ENCODE measurements at regions not wholly inside any gene's neighbourhood (a gene's known extent, or its start where the extent isn't known, plus 50 kb on each side); places are given as distances from the start of the nearest gene placed in this dataset.

DNA sequence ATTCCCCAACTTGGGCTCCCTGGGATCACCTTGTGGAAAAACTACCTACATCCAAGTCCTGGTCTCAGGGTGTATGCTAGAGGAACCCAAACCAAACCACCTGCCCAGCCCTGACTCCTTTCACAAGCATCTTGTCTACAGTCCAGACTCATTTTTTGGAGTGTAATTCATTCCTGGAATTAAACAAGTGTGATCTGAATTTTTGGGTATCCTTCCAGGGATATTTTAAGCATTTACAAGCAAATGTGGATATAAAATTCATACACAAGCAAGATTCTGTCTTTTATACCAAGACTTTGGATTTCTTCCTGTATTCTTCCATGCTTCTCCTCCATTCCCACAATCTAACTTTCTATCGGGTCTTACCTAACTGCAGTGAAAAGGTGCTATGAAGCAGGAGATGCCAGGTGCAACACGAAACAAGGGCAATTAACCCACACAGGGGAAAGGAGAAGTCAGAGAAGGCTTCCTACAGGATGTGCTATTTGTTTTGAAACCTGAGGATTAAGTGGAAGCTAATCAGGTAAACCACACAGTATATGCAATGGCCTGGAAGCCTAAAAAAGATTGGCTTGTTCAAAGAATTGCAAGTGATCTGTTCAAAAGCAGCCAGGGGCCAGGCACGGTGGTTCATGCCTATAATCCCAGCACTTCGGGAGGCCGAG, 417.2 kb upstream of the C16orf82 start:
- DNase-seq (ENCODE audit: low read depth in 3 of 3): no peak

DNA sequence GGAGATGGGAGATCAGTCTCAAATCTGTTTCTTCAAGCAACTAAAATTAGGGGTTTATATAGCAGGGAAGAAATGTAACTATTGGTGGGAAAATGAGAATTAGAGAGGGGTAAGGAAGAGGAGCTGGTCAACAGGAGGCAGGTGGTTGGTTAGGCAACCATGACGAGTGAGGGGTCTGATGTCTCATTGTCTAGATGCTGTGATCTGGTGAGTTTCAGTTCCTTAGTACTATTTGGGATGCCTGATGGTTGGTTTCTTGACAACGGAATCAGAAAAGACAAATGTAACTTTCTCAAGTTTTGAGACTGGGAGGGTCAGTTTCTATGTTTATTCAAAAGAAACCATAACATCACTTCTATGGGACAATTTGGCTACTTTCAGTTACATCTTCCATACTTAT, 415.3 kb upstream of the C16orf82 start:
- DNase-seq (ENCODE audit: low read depth in 3 of 3): no peak

DNA sequence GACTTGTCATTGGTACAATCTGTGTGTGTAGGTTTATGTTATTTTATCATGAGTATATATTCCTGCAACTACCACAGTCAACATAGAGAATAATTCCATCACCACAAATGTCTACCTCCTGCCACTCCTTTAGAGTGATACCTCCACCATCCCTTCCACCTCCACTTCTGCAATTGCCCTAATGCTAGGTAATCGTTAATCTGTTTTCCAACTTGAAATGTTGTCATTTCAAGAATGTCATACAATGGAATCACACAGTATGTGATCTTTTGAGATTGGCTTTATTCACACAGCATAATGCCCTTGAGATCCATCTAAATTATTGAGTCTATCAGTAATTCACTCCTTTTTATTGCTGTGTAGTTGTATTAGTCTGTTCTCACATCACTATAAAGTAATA, 414.8 kb upstream of the C16orf82 start:
- DNase-seq (ENCODE audit: low read depth in 3 of 3): no peak

DNA sequence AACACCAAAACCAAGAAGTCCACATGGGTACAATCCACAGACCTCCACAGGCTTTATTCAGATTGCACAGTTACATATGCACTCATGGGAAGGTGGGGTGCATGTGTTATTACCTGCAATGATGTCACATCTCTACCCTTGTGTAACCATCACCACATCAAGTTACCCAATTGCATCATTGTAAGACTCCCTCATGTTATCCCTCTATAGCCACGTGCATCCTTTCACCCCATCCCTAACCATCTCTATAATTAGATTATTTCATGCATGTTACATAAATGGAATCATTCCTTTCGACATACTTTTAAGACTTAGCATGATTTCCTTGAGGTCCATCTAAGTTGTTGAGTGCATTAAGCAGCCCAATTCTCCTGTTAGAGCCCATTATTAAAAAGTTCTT, 408.2 kb upstream of the C16orf82 start:
- no peak for DNase-seq (ENCODE audit: low read depth in 3 of 3)

DNA sequence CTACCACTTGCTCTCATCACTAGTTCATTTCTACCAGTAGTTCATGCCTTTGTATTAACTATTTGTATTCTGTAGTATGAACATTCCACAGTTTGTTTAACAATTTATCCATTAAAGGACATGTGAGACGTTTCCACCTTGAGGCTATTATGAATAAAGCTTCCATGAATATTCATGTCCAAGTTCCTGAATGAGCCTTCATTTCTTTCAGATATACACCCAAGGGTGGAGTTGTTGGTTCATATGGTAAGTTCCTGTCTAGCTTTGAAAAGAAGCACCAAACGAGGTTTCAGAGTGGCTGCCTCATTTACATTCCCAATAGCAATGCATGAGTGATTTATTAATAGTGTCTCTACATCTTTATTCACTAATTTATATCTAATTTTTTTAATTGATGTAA, 407.8 kb upstream of the C16orf82 start:
- no peak for DNase-seq (ENCODE audit: low read depth in 3 of 3)

DNA sequence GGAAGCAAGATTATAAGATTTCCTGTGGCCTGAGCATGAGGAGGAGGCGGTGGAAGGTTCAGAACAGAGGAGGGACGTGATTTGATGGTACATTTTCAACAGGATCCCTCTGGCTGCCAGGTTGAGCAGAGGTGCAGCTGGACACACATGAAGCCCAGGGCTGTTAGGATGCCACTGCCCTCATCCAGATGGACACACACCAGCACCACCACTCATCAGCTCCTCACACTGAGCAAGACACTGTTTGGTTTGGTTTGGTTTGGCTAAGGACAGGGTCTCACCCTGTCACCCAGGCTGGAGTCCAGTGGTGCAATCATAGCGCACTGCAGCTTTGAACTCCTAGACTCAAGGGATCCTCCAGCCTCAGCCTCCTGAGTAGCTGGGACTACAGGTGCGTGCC, 402.6 kb upstream of the C16orf82 start:
- no peak for DNase-seq (ENCODE audit: low read depth in 3 of 3)

DNA sequence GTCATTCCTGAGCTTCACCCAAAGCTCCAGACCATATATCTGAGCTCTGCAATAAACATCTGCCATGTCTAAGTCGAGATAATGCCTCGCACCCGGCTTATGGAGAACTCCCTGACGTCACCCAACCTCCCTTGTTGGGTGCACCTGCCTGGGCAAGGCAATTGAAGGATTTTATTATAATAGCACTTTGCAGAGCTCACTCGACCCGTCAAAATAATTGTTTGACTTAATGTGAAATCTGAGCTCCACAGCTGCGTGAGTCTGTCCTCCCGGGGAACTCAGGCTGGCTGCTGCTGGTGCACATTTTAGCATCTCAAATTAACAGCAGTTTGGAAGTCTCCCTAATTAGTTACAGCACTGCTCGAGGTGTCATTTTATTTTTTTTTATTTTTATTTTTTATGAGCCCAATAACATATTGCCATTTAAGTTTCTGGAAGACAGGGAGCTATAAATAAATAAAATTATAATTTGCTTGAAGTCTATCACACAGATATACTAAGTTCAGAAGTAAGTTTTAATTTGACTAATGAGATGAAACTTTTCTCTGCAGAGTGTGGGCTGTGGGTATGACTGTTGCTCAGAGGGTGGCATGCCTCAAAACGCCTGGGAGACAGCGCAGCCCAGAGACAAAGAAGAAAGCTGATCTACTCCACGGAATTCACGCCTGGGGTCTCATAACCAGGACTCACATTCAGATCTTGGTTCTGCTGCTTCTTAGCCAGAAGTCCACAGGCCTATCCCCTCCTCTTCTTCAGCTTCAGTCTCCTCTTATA, 401.4 kb upstream of the C16orf82 start:
- no peak for DNase-seq (ENCODE audit: low read depth in 3 of 3)

DNA sequence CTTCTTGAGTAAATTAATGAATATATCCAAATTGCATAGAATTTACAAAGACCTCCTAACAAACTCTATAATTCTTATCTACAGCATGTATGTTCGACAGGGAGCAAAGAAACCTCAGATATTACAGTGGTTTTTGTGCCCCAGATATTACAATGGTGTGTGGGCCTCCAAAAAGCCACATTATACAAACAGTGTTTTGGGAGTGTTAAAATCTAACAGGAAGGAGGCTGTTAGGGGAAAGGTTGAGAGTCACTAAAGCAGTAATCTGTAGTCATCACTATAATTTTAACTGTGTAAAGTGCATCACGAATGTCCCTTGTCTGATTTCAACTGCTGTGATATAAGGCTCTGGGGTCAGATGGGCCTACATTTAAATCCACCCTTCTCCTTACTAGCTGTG, 400.2 kb upstream of the C16orf82 start:
- no peak for DNase-seq (ENCODE audit: low read depth in 3 of 3)

DNA sequence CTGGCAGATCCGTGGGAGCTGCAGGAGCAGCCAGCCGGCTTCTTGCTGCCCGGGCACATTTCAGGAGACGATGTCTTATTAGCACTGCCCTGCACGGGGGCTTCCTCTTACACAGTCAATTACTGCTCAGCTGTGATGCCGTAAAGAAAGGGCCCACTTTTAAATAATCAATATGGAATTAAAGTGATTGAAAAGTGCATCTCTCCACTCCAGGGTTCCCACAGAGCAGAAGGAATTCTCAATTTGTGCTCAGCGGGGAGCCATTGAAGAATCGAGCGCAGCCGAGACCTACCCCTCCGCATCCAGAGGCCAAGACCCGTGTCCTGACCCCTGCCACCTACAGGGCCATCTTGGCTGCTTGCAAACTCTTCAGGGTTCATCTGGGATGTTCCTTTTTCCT, 399.4 kb upstream of the C16orf82 start:
- no peak for DNase-seq (ENCODE audit: low read depth in 3 of 3)

DNA sequence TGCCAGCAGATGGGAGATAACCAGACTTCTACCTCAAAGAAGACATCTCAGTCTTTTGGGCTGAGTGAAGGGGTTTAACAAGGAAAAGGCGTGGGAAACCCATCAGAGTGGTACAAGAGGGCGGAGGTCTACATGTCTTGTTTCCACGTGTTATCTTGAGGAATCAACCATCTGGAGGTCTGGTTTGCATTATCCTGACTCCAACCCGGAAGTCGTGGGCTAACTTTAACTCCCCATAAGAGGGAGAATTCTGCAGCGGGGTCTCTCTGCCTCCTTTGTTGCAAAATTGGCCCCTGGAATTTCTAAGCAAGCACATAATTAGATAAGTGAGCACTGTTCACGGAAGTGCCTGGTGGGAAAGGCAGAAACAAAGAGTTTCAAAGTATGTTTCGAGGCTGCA, 398.7 kb upstream of the C16orf82 start:
- DNase-seq (ENCODE audit: low read depth in 3 of 3): no peak

DNA sequence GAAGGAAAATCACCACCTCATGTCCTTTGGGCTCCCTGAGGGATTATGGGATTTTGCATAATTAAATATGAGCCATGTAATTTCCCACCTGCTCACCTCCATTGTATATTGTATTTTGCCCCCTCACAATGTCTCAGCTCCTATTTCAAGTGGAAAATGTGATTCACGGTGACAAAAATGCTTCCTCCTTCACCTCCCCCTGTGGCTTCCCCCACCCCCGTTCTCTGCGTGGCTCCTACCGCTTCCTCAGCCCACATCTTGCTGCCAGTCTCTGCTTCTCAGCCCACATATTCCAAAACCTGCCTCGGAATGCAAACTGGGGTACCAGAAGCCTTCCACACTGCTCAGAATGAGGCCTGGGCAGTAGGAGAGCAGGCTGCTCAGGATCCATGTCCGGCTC, 394.5 kb upstream of the C16orf82 start:
- peak; percentile 2 to 36 (median 17) for DNase-seq (ENCODE audit: low read depth in 3 of 3)

DNA sequence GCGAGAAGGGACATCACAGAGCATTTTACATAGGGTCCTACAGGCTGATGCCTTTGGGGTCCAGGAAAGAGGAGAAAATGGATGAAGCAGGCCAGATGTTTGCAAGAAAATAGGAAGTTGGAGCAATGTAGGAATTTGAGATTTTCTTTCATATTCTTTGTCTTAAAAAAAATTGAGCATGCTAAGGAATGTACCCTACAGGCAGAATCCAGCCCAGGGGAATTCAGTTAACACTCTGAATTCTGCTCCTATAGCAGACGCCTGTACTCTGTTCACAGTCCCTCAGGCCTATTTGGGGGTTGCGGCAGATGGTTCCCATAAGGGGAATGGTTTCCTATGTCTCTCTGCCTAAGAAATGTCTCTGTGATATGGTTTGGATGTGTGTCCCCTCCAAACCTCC, 393.7 kb upstream of the C16orf82 start:
- no peak for DNase-seq (ENCODE audit: low read depth in 3 of 3)

DNA sequence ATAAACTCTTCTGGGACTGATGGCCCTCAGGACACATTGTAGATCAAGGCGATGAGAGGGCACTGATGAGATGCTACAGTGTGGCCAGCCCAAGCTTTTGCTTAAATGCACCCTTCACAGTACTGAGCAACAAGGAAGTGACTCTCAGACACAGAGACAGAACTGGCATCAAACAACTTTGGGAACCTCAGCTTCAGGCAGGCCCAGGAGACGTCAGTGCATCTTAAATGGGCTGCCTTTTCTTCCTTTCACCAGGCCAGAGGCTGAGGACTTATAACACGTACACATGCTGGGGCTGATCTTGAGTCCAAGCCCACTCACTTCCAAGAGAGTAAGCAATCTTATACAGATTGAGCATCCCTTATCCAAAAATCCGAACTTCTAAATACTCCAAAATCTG, 386.1 kb upstream of the C16orf82 start:
- DNase-seq (ENCODE audit: low read depth in 3 of 3): no peak

DNA sequence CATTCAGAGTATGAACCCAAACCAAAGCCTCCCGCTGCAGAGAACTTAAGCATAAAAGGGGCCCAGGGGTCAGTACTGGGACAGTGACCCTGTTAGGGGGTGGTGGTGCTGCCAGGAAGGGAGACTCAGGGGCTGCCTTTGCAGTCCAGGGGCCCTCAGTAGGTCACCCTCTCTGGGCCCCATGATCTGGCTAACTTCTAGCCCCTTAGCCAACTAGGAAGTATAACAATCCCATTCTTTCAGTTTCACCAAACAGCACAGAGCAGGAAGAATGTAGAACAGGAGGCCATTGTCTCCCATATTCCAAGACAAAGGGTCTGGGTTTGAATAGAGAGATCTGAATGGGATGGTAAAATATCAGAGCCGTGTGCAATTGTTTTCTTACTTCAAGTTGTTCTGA, 378.6 kb upstream of the C16orf82 start:
- no peak for DNase-seq (ENCODE audit: low read depth in 3 of 3)

DNA sequence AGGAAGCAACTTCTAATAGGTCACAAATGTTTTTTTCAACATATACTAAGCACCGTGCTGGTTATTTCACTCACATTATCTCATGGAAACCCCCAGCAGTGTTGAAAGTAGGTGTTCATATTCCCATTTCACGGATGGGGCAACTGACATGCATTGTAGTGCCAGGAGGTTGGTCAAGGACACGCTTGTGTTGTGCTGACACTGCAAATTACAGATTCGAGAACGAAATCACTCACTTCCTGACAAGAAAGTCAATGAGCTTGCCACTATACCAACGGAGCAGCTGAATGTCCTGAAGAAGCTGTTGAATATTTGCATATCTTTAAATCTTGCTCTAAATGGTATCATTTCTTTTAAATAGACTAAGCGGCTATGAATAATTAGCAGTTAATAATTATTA, 378.0 kb upstream of the C16orf82 start:
- DNase-seq (ENCODE audit: low read depth in 3 of 3): no peak

DNA sequence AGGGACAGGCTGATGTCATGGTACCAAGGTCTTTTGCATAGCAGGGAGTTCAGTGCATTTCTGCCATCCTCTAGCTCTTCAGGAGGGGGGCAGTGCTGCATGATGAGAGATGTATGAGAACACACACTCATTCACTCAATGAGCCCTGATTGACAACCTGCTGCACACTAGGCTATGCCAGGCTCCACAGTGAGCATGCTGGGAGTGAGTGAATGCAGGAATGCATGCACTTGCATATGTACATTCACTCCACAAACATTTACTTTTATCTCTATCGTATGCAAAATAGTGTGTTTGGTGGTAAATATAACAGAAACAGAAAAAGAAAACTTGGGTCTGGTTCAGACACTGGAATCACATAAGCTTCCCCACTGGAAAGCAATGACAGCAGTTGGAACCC, 374.1 kb upstream of the C16orf82 start:
- DNase-seq (ENCODE audit: low read depth in 3 of 3): no peak

DNA sequence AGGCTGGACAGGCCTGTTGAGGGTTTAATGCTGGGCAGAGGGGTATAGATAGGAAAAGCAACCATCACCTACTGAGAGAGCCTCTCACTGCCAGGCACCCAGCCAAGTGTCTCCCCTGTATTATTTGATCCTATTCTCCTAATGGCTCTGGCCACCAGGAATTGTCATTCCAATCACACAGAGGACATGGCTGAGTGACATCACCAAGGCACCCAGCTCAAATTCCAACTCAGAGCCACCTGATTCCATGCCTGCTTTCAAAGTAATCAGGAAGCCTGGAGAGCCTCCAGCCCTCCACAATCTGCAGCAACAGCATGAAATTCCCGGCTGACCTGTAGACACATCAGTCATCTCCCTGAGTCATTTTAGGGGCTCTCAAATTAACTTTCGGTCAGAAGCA, 368.9 kb upstream of the C16orf82 start:
- DNase-seq (ENCODE audit: low read depth in 3 of 3): no peak

DNA sequence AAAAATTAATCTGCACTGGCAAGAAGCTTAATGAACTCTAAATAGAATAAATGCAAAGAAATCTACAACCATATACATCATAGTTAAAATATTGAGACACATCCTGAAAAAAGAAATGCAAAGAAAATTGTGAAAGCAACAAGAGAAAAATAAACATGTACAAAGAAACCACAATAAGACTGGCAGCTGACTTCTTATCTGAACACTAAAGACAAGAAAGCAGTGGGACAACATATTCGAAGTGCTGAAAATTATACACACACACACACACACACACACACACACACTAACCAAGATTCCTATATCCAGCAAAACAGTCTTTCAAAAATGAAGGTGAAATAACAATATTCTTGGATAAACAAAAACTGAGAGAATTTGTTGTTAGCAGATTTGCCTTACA, 366.5 kb upstream of the C16orf82 start:
- no peak for DNase-seq (ENCODE audit: low read depth in 3 of 3)

DNA sequence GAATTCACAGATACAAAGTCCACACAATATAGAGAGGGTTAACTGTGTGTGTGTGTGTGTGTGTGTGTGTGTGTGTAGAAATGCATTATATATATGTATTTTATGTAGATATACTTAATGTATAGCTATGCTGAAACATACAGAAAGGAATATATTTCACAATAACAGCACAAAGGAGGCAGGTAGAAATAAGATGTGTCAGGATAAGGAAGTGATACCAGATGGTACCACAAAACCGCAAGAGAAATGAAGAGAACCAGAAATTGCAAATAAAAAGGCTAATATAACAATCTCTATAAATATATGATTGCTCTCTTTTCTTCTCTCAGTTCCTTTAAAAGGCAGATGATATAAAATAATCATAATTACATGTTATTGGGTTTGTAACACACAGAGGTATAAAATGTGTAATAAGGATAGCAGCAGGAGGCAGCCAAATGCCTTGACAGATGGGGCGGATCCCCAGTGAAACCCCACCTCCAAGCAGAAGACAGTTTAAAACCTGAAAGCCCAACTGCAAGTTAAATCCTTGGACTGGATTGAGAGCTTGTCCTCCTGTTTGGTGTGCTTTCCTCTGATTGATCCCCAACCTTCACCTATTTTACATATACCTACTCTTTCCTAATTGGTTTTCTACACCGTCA, 365.4 kb upstream of the C16orf82 start:
- DNase-seq (ENCODE audit: low read depth in 3 of 3): no peak

DNA sequence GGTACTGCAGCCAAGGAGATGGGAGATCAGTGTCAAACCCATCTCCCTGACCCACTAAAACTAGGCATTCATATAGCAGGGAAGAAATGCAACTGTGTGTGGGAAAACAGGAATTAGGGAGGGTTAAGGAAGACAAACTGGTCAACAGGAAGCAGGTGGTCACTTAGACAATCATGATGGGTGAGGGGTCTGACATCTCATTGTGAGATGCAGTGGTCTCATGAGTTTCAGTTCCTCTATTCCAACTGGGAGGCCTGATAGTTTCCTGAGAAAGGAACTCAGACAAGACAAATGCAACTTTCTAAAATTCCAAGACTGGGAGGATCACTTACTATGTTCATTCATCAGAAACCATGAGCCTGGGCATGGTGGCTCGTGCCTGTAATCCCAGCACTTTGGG, 361.4 kb upstream of the C16orf82 start:
- no peak for DNase-seq (ENCODE audit: low read depth in 3 of 3)

DNA sequence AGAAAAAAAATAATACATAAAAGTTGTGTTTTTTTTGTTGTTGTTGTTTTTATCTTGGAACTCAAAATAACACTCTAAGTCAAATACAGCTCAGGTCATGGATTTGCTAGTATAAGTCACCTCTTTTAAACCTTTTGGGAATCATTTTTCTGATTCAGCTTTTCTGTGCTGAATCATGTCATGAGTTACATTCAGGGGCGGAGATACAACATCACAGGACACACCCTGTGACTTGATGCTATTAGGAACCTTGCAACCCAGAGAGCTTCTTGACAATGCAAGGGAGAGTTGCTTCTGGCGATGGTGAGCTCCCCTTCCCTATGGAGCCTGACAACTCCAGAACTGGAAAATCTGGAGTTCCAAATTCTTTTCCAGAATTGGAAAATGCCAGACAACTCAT, 358.3 kb upstream of the C16orf82 start:
- no peak for DNase-seq (ENCODE audit: low read depth in 3 of 3)

DNA sequence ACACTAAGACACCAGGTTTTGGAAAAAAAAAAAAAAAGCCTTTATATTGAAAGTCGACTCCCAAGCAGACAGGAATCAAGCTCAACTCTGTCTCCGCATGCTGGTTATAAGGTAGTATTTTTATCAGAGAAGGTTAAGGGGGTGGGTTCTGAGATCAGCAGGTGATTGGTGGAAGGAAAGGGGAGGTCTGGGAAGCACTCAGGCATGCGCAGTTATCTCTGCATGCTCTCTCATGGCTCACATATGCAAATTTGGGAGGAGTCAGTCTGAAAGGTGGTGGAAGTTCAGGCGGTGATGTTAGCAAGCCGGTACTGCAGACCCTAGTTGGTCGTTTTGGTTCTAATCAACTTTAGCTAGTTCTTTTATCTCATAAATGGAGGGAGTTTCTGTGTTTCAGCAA, 357.6 kb upstream of the C16orf82 start:
- DNase-seq (ENCODE audit: low read depth in 3 of 3): no peak

DNA sequence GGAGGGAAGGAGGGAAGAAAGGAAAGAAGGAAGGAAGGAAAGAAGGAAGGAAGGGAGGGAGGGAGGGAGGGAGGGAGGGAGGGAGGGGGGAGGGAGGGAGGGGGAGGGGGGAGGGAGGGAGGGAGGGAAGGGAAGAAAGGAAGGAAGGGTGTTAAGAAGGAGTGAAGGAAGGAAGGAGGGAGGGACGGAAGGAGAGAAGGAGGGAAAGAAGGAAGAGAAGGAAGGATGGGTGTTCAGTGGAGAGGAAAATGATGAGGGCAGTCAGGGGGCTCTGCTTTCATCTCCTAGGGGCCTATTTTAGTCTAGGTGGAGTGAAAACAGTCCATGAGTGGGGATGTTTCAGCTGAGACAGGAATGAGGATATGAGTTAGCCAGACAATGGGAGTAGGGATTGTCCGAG, 357.0 kb upstream of the C16orf82 start:
- no peak for DNase-seq (ENCODE audit: low read depth in 3 of 3)
